Ovary (tissue), 7 donors: ENCODE measurements at regions not wholly inside any gene's neighbourhood (a gene's known extent, or its start where the extent isn't known, plus 50 kb on each side); places are given as distances from the start of the nearest gene placed in this dataset.

ENCODE experiments used
- DNase-seq, 5 donors: peaks; one replicate each; pipeline ENCODE4 v3.0.0-alpha.2; 2019 to 2020
- H3K27ac ChIP-seq, 2 donors: fragments of 200-600 bp; one replicate each; pipeline versions ENCODE4 v1.5.1 to v1.8.0; 2019 to 2022
- H3K27me3 ChIP-seq: fragments of 200-600 bp; one replicate; pipeline ENCODE4 v1.8.0; 2022
- H3K36me3 ChIP-seq: fragments of 200-600 bp; sonication (generic); one replicate; pipeline ENCODE4 v1.5.1; 2019
- H3K4me1 ChIP-seq: one replicate; pipeline ENCODE4 v1.8.1; 2013; ENCODE audit warnings: mild to moderate bottlenecking, moderate library complexity; ENCODE audit not compliant: insufficient read depth
- H3K4me3 ChIP-seq: fragments of 200-600 bp; sonication (generic); one replicate; pipeline ENCODE4 v1.5.1; 2017
- H3K9me3 ChIP-seq, 2 donors: fragments of 200-600 bp in 1 of 2; sonication (generic) in 1 of 2; one replicate each; pipeline versions ENCODE4 v1.5.1 to v1.8.1; 2013 to 2019; ENCODE audit warnings: mild to moderate bottlenecking in 1 of 2, moderate library complexity in 1 of 2
- CTCF ChIP-seq, 3 donors: fragments of 450-650 bp in 2 of 3; fragments of 200-600 bp in 1 of 3; IDR thresholded peaks; one replicate each; pipeline versions ENCODE4 v1.5.1 to v1.8.0; 2016 to 2022; ENCODE audit warnings: antibody characterized with exemption in 3 of 3, mild to moderate bottlenecking in 1 of 3
- EP300 ChIP-seq: sonication (generic); formaldehyde crosslinking; IDR thresholded peaks from one replicate; pipeline ENCODE4 v1.6.1; 2017; ENCODE audit warnings: antibody characterized with exemption
- POLR2A ChIP-seq: fragments of 450-650 bp; IDR thresholded peaks from one replicate; pipeline ENCODE4 v1.6.1; 2017; ENCODE audit warnings: antibody characterized with exemption, mild to moderate bottlenecking, moderate library complexity
- WGBS, 3 donors: extraction: QIAGEN DNeasy Blood & Tissue Kit in 1 of 3; methylation state at CpG; one replicate each; pipeline versions ENCODE4 v1.1.5 to v1.1.7; 2013 to 2017; 5-methylcytosine and 5-hydroxymethylcytosine counted together
- intact Hi-C, 4 donors: fragments of 100-400 bp; cut with DNase I; formaldehyde crosslinking; loops; one replicate each; pipeline versions ENCODE4 v1.11.0 to v1.15.1; 2022 to 2023
- donor health status: DM: no; HTN: no; CAD: no; lungs with moderate emphysema.
- donor health status: DM: no; HTN: no; CAD: no.
- donor health status: Bipolar disorder and iron deficiency.
- donor health status: DM: no; HTN: no; CAD: no.
- donor health status: DM: yes; HTN: yes; CAD: no.

GRCh38 chr1:199716729-199717128, 310.8 kb upstream of the NR5A2 start:
- no peak overlapping the region for H3K27ac ChIP-seq
- no peaks in the 10 kb centered on the region for H3K9me3 ChIP-seq
- H3K36me3 ChIP-seq: no peaks in the 10 kb centered on the region
- 84 to 97% (median 93%) methylated on average over 1 of the region's 1 CpG for WGBS, 3 donors
- TF ChIP-seq EP300: no peak
- TF ChIP-seq CTCF (IDR thresholded peaks at IDR 0.05): no peak
- no peak for TF ChIP-seq POLR2A
- intact Hi-C loops: no loop called here
- H3K4me1 ChIP-seq: no peaks in the 10 kb centered on the region
- H3K4me3 ChIP-seq: no peak overlapping the region
- DNase-seq: no peak
- no peaks in the 10 kb centered on the region for H3K27me3 ChIP-seq

GRCh38 chr1:199719156-199719842, 308.2 kb upstream of the NR5A2 start:
- no peaks in the 10 kb centered on the region for H3K36me3 ChIP-seq
- no peaks in the 10 kb centered on the region for H3K4me1 ChIP-seq
- WGBS, 3 donors: 61 to 65% (median 62%) methylated on average over 3 of the region's 3 CpGs
- H3K27me3 ChIP-seq: no peaks in the 10 kb centered on the region
- intact Hi-C loops: no loop called here
- no peak overlapping the region for H3K27ac ChIP-seq
- TF ChIP-seq CTCF (IDR thresholded peaks at IDR 0.05) (no peak), POLR2A (no peak), EP300 (no peak)
- no peaks in the 10 kb centered on the region for H3K9me3 ChIP-seq
- H3K4me3 ChIP-seq: no peak overlapping the region
- no peak for DNase-seq

GRCh38 chr1:199720496-199720895, 307.0 kb upstream of the NR5A2 start:
- H3K27me3 ChIP-seq: no peaks in the 10 kb centered on the region
- no peak for DNase-seq
- no peaks in the 10 kb centered on the region for H3K36me3 ChIP-seq
- no peak overlapping the region for H3K4me3 ChIP-seq
- intact Hi-C loops: no loop called here
- no peak overlapping the region for H3K27ac ChIP-seq
- H3K9me3 ChIP-seq: no peaks in the 10 kb centered on the region
- H3K4me1 ChIP-seq: no peaks in the 10 kb centered on the region
- WGBS, 3 donors: 10 to 17% (median 10%) methylated on average over 2 of the region's 2 CpGs
- TF ChIP-seq CTCF (IDR thresholded peaks at IDR 0.05): no peak
- no peak for TF ChIP-seq EP300
- TF ChIP-seq POLR2A: no peak

- no peaks in the 10 kb centered on the region for H3K27me3 ChIP-seq
- intact Hi-C loops: no loop called here
- no peak overlapping the region for H3K27ac ChIP-seq
- no peak for TF ChIP-seq EP300
- TF ChIP-seq POLR2A: no peak
- no peak for TF ChIP-seq CTCF (IDR thresholded peaks at IDR 0.05)
- no peaks in the 10 kb centered on the region for H3K9me3 ChIP-seq
- H3K4me1 ChIP-seq: no peaks in the 10 kb centered on the region
- no peak overlapping the region for H3K4me3 ChIP-seq
- 53 to 71% (median 56%) methylated on average over 1 of the region's 1 CpG for WGBS, 3 donors
- no peak for DNase-seq
- H3K36me3 ChIP-seq: no peaks in the 10 kb centered on the region
Observed at GRCh38 chr1:199721001-199721400, 306.5 kb upstream of the NR5A2 start.
